Muscle layer of duodenum (tissue), 2 donors: ENCODE measurements at regions not wholly inside any gene's neighbourhood (a gene's known extent, or its start where the extent isn't known, plus 50 kb on each side); places are given as distances from the start of the nearest gene placed in this dataset.
"Not testable (repeated sequence)": the region's sequence is repeated elsewhere in the genome, so short reads cannot be mapped to it uniquely, and the experiment has no call there.

ENCODE experiments used
- H3K27ac ChIP-seq: one replicate; pipeline ENCODE4 v1.7.0; 2013; ENCODE audit warnings: mild to moderate bottlenecking, low read length
- H3K27me3 ChIP-seq: one replicate; pipeline ENCODE4 v1.7.0; 2013; ENCODE audit warnings: low read depth, mild to moderate bottlenecking, control low read depth, low read length
- H3K36me3 ChIP-seq, 2 donors: one replicate each; pipeline ENCODE4 v1.7.0; 2013; ENCODE audit warnings: low read length in 2 of 2, control low read depth in 1 of 2, mild to moderate bottlenecking in 1 of 2; ENCODE audit not compliant: insufficient read depth in 2 of 2, control insufficient read depth in 1 of 2
- H3K4me1 ChIP-seq, 2 donors: one replicate each; pipeline ENCODE4 v1.7.0; 2013; ENCODE audit warnings: low read length in 2 of 2, mild to moderate bottlenecking in 2 of 2, control low read depth in 1 of 2, moderate library complexity in 1 of 2; ENCODE audit not compliant: insufficient read depth in 2 of 2, control insufficient read depth in 1 of 2
- H3K4me3 ChIP-seq, 2 donors: one replicate each; pipeline ENCODE4 v1.7.0; 2013; ENCODE audit warnings: low read length in 2 of 2, low read depth in 1 of 2, mild to moderate bottlenecking in 1 of 2
- H3K9me3 ChIP-seq, 2 donors: one replicate each; pipeline ENCODE4 v1.7.0; 2013; ENCODE audit warnings: low read length in 2 of 2, control low read depth in 1 of 2, mild to moderate bottlenecking in 1 of 2; ENCODE audit not compliant: control insufficient read depth in 1 of 2
- donor health status: healthy.

DNA sequence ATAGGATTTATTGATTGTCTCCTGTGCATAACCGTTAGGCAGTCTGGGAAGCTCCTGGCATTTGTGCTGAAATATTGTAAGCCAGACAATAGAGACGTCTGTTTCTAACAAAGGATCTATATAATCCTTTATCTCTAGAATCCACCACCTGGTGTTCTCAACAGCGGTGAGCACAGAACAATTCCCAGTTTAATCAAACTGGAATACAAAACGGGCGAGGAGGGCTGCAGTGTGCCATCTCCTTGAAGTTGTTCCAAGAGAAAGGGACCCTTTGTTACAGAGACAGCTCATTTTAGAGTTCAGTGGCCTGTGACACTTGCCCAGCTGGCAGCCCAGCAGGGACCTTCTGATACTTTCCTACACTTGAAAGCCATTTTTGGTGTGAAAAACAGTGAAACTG, 162.8 kb upstream of the IVNS1ABP start:
- H3K27me3 ChIP-seq = no peaks in the 10 kb centered on the region
- H3K36me3 ChIP-seq = peaks cover 0 to 6% of the 10 kb centered on the region in 2 donors
- H3K27ac ChIP-seq = no peak overlapping the region
- no peak overlapping the region for H3K4me3 ChIP-seq
- no peaks in the 10 kb centered on the region for H3K9me3 ChIP-seq
- no peaks in the 10 kb centered on the region for H3K4me1 ChIP-seq

DNA sequence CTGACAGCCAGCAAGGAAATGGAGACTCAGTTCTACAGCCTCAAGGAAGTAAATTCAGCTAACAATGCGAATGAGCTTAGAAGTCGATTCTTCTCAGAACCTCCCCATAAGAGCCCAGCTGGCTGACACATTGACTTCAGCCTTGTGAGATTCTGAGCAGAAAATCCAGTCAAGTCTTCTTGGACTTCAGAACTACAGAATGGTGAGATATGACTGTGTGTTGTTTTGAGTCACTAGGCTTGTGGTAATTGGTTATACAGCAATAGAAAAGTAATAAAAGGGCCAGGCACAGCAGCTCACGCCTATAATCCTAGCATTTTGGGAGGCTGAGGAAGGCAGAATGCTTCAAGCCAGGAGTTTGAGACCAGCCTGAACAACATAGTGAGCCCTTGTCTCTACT, 161.8 kb upstream of the IVNS1ABP start:
- Histone ChIP-seq H3K4me3 (no peak overlapping the region), H3K36me3 (peaks cover 0 to 6% of the 10 kb centered on the region in 2 donors), H3K27ac (no peak overlapping the region), H3K4me1 (no peaks in the 10 kb centered on the region), H3K9me3 (no peaks in the 10 kb centered on the region), H3K27me3 (no peaks in the 10 kb centered on the region)

DNA sequence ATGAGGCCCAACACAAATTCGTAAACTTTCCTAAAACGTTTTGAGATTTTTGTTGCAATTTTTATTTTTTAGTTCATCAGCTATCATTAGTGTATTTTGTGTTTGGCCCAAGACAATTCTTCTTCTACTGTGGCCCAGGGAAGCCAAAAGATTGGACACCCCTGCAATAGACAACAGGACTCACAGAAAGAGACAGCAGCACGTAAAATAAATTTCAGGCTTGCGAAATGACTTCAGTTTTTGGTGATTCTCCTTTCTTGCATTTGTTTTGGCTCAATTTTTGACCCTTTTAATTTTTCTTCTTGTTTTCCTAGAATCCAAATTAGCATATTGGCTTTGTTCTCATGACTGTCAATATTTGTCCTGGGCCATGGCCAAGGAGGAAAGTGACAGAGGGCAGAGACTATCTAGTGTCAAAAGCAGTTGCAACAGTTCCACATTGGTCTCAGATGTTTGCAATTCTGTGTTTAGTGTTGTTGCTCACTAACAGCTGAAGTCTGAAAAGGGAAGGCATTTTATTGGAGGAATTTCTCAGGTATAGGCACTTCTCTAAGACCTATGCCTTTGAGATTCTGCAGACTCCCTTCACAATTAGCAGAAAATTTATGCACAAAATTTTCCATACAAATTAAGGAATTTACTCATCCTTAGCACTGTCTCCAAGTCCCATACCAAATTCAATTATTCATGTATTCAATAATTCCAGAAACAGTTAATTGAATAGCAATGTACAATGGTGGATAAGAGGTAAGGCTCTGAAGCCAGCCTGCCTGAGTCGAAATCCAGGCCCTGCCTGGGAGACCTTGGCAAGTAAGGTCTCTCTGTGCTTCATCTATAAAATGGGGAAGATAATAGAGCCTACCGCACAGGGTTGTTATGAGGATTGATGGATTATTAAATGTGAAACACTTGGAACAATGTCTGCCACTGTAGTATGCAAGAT, 160.9 kb upstream of the IVNS1ABP start:
- H3K4me1 ChIP-seq = no peaks in the 10 kb centered on the region
- no peak overlapping the region for H3K27ac ChIP-seq
- no peaks in the 10 kb centered on the region for H3K27me3 ChIP-seq
- no peak overlapping the region for H3K4me3 ChIP-seq
- H3K9me3 ChIP-seq = no peaks in the 10 kb centered on the region
- no peaks in the 10 kb centered on the region for H3K36me3 ChIP-seq

DNA sequence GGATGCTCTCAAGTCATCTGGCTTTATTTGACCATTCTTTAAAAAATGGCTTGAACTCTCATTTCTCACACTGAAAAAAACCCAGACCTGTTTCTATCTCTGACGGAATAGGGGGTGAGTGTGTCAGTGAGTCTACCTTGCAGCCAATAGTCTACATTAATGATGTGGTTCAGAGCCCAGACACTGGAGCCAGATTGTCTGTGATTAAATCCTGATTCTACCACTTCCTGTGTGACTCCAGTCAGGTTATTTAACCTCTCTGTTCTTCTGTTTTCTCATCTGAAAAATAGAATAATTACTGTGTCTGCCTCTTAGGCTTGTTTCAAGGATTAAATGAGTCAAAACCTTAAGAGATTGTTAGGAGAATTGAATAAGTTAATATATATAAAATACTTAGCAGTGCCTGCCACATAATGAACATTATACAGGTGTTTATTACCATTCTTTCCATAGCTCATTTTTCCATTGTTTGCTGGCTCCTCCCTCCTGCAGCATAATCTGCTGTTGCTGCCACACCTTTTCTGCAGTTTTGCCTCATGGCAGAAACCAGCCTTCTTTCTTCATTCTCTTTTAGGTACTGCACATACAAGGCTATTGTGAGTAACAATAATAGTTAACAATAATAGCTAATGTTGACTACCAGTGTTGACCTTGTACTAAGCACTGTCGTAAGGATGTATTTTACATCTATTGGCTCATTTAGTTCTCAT, 157.6 kb upstream of the IVNS1ABP start:
- Histone ChIP-seq H3K4me1 (no peaks in the 10 kb centered on the region), H3K4me3 (no peak overlapping the region), H3K36me3 (no peaks in the 10 kb centered on the region), H3K9me3 (no peaks in the 10 kb centered on the region), H3K27ac (no peak overlapping the region), H3K27me3 (no peaks in the 10 kb centered on the region)

DNA sequence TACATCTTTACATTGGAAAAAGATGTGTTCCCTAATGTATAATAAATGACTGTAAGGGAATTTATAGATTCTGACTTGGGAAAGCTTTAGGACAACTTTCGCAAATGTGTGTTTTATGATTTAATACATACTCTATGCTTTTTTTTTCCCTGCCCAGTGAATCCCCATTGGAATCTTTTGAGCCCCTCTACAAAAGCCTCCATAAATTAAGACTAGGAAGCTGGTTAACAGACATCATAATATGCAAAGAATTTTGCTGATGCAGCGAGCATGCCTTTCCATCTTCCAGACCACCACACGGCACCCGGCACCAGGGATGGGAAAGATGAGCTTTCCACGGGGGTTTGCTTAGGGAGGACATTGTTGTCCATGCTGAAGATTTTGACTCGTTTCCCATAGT, 156.1 kb upstream of the IVNS1ABP start:
- Histone ChIP-seq H3K9me3 (no peaks in the 10 kb centered on the region), H3K27me3 (no peaks in the 10 kb centered on the region), H3K27ac (no peak overlapping the region), H3K4me1 (no peaks in the 10 kb centered on the region), H3K36me3 (no peaks in the 10 kb centered on the region), H3K4me3 (no peak overlapping the region)

DNA sequence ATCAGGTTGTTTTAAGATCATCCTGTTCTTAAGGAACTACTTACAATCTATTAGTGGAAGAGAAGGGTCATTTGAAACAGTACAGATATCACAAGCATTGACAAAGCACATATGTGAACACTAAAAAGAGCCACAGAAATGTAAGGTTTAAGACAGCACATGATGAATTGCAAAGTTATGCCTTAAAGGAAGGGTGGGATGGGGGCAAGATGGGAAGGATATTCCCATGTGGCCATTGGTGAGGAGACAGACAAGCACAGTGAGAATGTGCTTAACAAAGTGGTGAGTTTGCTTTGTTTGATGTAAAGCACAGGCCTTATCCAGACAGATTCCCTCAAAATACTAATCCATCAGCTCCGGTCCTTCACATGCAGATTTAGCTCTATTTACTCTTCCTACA, 151.6 kb upstream of the IVNS1ABP start:
- H3K27me3 ChIP-seq = no peaks in the 10 kb centered on the region
- H3K27ac ChIP-seq = no peak overlapping the region
- H3K4me1 ChIP-seq = no peaks in the 10 kb centered on the region
- no peaks in the 10 kb centered on the region for H3K36me3 ChIP-seq
- H3K9me3 ChIP-seq = no peaks in the 10 kb centered on the region
- H3K4me3 ChIP-seq = no peak overlapping the region

DNA sequence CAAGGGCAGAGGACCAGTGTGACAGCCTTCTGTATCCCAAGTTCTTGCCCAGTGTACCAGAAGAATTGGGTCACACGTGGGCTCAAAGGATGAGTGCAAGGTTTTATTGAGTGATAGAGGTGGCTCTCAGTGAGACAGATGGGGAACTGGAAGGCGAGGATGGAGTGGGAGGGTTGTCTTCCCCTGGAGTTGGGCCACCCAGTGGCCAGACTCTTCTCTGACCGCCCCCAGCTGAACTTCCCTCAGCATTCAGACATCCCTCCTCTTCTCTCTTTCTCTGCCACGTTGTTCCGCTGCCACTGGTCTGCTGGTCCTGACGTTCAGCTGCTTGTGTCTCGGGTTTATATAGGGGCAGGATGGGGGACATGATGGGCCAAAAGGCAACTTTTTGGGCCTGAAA, 150.1 kb upstream of the IVNS1ABP start:
- no peaks in the 10 kb centered on the region for H3K36me3 ChIP-seq
- H3K27ac ChIP-seq = no peak overlapping the region
- no peaks in the 10 kb centered on the region for H3K9me3 ChIP-seq
- no peaks in the 10 kb centered on the region for H3K4me1 ChIP-seq
- H3K4me3 ChIP-seq = no peak overlapping the region
- no peaks in the 10 kb centered on the region for H3K27me3 ChIP-seq

DNA sequence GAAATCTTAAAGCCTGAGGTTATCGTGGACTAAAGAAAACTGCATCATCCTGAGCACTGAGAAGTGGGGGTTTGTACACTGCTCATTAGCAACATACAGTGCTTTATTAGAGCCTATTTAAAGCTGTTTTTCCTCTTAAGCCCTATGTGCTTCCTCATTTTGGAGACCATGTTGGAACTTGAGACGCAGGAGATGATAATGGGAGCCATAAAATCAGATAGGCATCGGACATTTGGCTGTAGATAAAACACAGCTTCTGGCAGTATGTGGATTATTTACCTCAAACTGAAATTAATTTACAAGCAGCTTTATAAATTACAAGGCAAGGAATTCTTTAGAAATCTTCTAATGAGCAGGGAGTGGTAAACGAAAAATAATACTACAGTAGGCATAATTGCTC, 147.7 kb upstream of the IVNS1ABP start:
- no peaks in the 10 kb centered on the region for H3K27me3 ChIP-seq
- H3K27ac ChIP-seq = no peak overlapping the region
- no peak overlapping the region for H3K4me3 ChIP-seq
- no peaks in the 10 kb centered on the region for H3K4me1 ChIP-seq
- no peaks in the 10 kb centered on the region for H3K9me3 ChIP-seq
- no peaks in the 10 kb centered on the region for H3K36me3 ChIP-seq

DNA sequence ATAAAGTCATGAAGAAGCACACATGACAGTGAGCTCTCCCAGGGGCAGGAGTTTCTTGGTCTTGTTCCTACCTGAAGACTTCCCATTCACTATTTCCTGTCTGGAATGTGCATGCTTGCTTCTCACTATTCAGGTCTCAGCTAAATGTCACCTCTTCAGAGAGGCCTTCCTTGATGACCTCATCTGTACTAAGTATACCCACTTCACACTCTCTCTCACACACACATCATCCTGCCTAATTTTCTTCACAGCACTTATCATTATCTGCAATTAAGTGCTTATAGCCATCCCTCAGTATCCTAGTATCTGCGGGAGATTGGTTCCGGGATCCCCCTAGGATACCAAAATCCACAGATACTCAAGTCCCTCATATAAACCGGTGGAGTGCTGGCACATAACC, 146.4 kb upstream of the IVNS1ABP start:
- H3K9me3 ChIP-seq = no peaks in the 10 kb centered on the region
- no peak overlapping the region for H3K4me3 ChIP-seq
- no peaks in the 10 kb centered on the region for H3K4me1 ChIP-seq
- no peaks in the 10 kb centered on the region for H3K27me3 ChIP-seq
- H3K36me3 ChIP-seq = no peaks in the 10 kb centered on the region
- H3K27ac ChIP-seq = no peak overlapping the region

DNA sequence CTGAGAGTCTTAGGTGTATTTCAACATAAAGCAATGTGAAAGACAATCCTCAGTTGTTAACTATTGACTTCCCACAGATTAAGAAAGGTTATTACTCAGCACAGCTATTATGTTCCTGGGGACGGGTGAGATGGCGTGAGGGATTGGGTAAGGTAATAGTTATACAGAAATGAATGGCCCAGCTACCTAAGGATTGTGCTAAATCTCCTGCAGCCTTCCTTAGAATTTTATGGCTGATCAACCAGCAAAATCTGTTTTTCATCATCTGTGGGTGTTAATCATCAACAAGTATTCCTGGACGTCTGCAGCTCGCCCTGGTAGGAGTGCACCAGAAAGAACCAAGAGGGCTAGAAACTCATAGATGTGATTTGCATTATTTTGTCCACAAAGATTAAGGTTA, 146.0 kb upstream of the IVNS1ABP start:
- Histone ChIP-seq H3K27ac (no peak overlapping the region), H3K36me3 (no peaks in the 10 kb centered on the region), H3K9me3 (no peaks in the 10 kb centered on the region), H3K4me1 (no peaks in the 10 kb centered on the region), H3K27me3 (no peaks in the 10 kb centered on the region), H3K4me3 (no peak overlapping the region)

DNA sequence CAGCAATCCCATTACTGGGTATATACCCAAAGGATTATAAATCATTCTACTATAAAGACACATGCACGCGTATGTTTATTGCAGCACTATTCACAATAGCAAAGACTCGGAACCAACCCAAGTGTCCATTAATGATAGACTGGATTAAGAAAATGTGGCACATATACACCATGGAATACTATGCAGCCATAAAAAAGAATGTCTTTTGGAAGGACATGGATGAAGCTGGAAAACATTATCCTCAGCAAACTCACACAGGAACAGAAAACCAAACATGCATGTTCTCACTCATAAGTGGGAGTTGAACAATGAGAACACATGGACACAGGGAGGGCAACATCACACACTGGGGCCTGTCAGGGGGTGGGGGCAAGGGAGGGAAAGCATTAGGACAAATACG, 143.7 kb upstream of the IVNS1ABP start:
- H3K4me1 ChIP-seq, H3K36me3 ChIP-seq, H3K9me3 ChIP-seq, H3K4me3 ChIP-seq, H3K27me3 ChIP-seq, H3K27ac ChIP-seq: not testable (repeated sequence)
